Endodermal cell (in vitro differentiated cells): ENCODE measurements at regions not wholly inside any gene's neighbourhood (a gene's known extent, or its start where the extent isn't known, plus 50 kb on each side); places are given as distances from the start of the nearest gene placed in this dataset.

Experiments used
- DNase-seq: peaks from one replicate; pipeline ENCODE4 v3.0.0-alpha.2; 2017
- H3K27ac ChIP-seq: 2 replicates; pipeline ENCODE4 v1.5.1; 2013; ENCODE audit warnings: mild to moderate bottlenecking, low read depth, low read length, moderate library complexity
- H3K27me3 ChIP-seq: 2 replicates; pipeline ENCODE4 v1.6.1; 2013; ENCODE audit warnings: mild to moderate bottlenecking, low read length, moderate library complexity; ENCODE audit not compliant: insufficient read depth, control insufficient read depth, poor library complexity, severe bottlenecking
- H3K36me3 ChIP-seq: 2 replicates; pipeline ENCODE4 v1.7.0; 2013; ENCODE audit warnings: mild to moderate bottlenecking, low read length, moderate library complexity; ENCODE audit not compliant: control insufficient read depth, insufficient read depth
- H3K4me1 ChIP-seq: one replicate; pipeline ENCODE4 v1.7.0; 2013; ENCODE audit warnings: low read length; ENCODE audit not compliant: control insufficient read depth, insufficient read depth
- H3K4me3 ChIP-seq: 2 replicates; pipeline ENCODE4 v1.5.1; 2013; ENCODE audit warnings: mild to moderate bottlenecking, low read length, moderate library complexity
- H3K9ac ChIP-seq: 2 replicates; pipeline ENCODE4 v1.6.1; 2013; ENCODE audit warnings: mild to moderate bottlenecking, low read length, moderate library complexity; ENCODE audit not compliant: poor library complexity, severe bottlenecking; ENCODE audit errors: extremely low read depth
- H3K9me3 ChIP-seq: 2 replicates; pipeline ENCODE4 v1.6.1; 2013; ENCODE audit warnings: mild to moderate bottlenecking, low read length, moderate library complexity; ENCODE audit not compliant: control insufficient read depth
- H3K27ac Mint-ChIP-seq: 2 replicates; pipeline ENCODE4 v1.8.0; 2020; ENCODE audit warnings: mixed read lengths
- H3K27me3 Mint-ChIP-seq: 2 replicates; pipeline ENCODE4 v1.8.0; 2021; ENCODE audit warnings: mild to moderate bottlenecking, mixed read lengths; ENCODE audit not compliant: insufficient read depth
- H3K36me3 Mint-ChIP-seq: 2 replicates; pipeline ENCODE4 v1.8.0; 2020; ENCODE audit warnings: low read depth, mixed read lengths
- H3K4me1 Mint-ChIP-seq: 2 replicates; pipeline ENCODE4 v1.8.0; 2020; ENCODE audit warnings: mixed read lengths
- H3K4me3 Mint-ChIP-seq: 2 replicates; pipeline ENCODE4 v1.8.0; 2020; ENCODE audit warnings: mild to moderate bottlenecking, moderate library complexity, mixed read lengths
- H3K9me3 Mint-ChIP-seq: 2 replicates; pipeline ENCODE4 v1.8.0; 2020; ENCODE audit warnings: mild to moderate bottlenecking, mixed read lengths
- WGBS, 2 experiments: methylation state at CpG; one replicate each; pipeline versions ENCODE4 v1.1.5 to v1.1.7; 2013; ENCODE audit warnings: missing lambda C conversion rate in 2 of 2, mixed read lengths in 1 of 2; ENCODE audit not compliant: insufficient coverage in 1 of 2, insufficient read length in 1 of 2; 5-methylcytosine and 5-hydroxymethylcytosine counted together
- TF ChIP-seq, protein P1 (sequence below): fragments of 200-600 bp; sonication (generic); conservative IDR thresholded peaks from 2 replicates; pipeline ENCODE4 v1.5.0; 2021; ENCODE audit warnings: antibody characterized with exemption, mild to moderate bottlenecking

DNA sequence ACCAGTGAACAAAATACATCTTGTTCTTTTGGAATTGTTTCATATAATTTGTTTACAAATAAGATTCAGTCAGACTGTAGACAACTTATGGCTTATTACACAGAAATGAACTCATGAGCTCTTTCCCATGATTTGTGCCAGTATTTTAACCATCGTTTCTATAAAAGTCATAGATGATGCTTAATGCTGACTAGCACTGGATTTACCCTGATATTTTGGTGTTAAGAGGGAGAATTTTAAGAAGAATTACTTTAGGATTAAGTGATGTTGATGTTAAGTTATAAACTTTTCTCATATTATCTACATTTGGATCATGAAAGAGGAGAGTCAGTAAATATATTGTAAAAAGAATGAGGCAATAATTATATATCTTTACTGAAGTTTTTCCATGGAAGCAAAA lies 162.7 kb downstream of the POSTN start:
- Mint-ChIP-seq H3K9me3 (peaks cover 4% of the 10 kb centered on the region), H3K27ac (no peak overlapping the region), H3K27me3 (no peaks in the 10 kb centered on the region), H3K36me3 (no peaks in the 10 kb centered on the region), H3K4me1 (no peaks in the 10 kb centered on the region), H3K4me3 (no peak overlapping the region)
- no peaks in the 10 kb centered on the region for H3K36me3 ChIP-seq
- WGBS, 2 experiments = 80 to 90% methylated on average over 1 of the region's 1 CpG
- DNase-seq = no peak
- no peaks in the 10 kb centered on the region for H3K4me1 ChIP-seq
- H3K4me3 ChIP-seq = no peak overlapping the region
- H3K27me3 ChIP-seq = no peaks in the 10 kb centered on the region
- no peaks in the 10 kb centered on the region for H3K9me3 ChIP-seq
- no peak overlapping the region for H3K9ac ChIP-seq
- no peak overlapping the region for H3K27ac ChIP-seq
- TF ChIP-seq, protein P1, sequence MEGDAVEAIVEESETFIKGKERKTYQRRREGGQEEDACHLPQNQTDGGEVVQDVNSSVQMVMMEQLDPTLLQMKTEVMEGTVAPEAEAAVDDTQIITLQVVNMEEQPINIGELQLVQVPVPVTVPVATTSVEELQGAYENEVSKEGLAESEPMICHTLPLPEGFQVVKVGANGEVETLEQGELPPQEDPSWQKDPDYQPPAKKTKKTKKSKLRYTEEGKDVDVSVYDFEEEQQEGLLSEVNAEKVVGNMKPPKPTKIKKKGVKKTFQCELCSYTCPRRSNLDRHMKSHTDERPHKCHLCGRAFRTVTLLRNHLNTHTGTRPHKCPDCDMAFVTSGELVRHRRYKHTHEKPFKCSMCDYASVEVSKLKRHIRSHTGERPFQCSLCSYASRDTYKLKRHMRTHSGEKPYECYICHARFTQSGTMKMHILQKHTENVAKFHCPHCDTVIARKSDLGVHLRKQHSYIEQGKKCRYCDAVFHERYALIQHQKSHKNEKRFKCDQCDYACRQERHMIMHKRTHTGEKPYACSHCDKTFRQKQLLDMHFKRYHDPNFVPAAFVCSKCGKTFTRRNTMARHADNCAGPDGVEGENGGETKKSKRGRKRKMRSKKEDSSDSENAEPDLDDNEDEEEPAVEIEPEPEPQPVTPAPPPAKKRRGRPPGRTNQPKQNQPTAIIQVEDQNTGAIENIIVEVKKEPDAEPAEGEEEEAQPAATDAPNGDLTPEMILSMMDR = no peak

- Histone ChIP-seq H3K27ac (no peak overlapping the region), H3K4me1 (no peaks in the 10 kb centered on the region), H3K27me3 (no peaks in the 10 kb centered on the region), H3K9ac (no peak overlapping the region), H3K9me3 (no peaks in the 10 kb centered on the region), H3K36me3 (no peaks in the 10 kb centered on the region), H3K4me3 (no peak overlapping the region)
- TF ChIP-seq, protein P1 = no peak
- no peaks in the 10 kb centered on the region for H3K36me3 Mint-ChIP-seq
- no peak for DNase-seq
- H3K4me1 Mint-ChIP-seq = no peaks in the 10 kb centered on the region
- no peak overlapping the region for H3K27ac Mint-ChIP-seq
- no peaks in the 10 kb centered on the region for H3K27me3 Mint-ChIP-seq
- WGBS, 2 experiments = 91 to 100% methylated on average over 1 of the region's 1 CpG
- no peak overlapping the region for H3K4me3 Mint-ChIP-seq
- no peaks in the 10 kb centered on the region for H3K9me3 Mint-ChIP-seq
Observed at GRCh38 chr13:37433086-37433485, 165.5 kb downstream of the POSTN start.

DNA sequence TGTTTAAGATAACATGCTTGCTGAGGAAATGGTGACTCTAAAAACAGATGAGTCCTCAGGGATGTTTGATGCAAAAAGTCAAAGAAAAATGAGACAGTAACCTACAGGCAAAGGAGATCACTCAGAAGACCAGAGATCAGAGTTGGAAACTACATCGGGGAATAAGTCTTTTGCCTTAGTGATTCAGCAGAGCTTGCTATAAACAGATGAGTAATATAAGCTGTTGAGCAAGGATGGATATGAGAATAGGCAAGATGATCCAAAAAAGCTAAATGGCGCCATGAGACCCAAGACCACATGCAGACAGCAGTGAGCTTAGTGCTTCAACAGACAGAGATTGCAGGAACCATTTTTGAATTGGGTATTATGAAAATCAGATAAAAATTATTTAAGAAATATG lies 168.6 kb downstream of the POSTN start:
- no peaks in the 10 kb centered on the region for H3K36me3 Mint-ChIP-seq
- no peak overlapping the region for H3K4me3 Mint-ChIP-seq
- H3K9ac ChIP-seq = no peak overlapping the region
- H3K9me3 ChIP-seq = no peaks in the 10 kb centered on the region
- no peak for DNase-seq
- H3K4me1 Mint-ChIP-seq = peaks cover 6% of the 10 kb centered on the region
- H3K27ac ChIP-seq = no peak overlapping the region
- TF ChIP-seq, protein P1 = no peak
- no peaks in the 10 kb centered on the region for H3K36me3 ChIP-seq
- H3K9me3 Mint-ChIP-seq = no peaks in the 10 kb centered on the region
- H3K4me1 ChIP-seq = no peaks in the 10 kb centered on the region
- H3K4me3 ChIP-seq = no peak overlapping the region
- WGBS, 2 experiments = 91 to 97% methylated on average over 2 of the region's 2 CpGs
- no peak overlapping the region for H3K27ac Mint-ChIP-seq
- no peaks in the 10 kb centered on the region for H3K27me3 Mint-ChIP-seq
- no peaks in the 10 kb centered on the region for H3K27me3 ChIP-seq
